PC-3 (cell line): ENCODE measurements at regions not wholly inside any gene's neighbourhood (a gene's known extent, or its start where the extent isn't known, plus 50 kb on each side); places are given as distances from the start of the nearest gene placed in this dataset.

Experiments used
- ATAC-seq: fragments of 200-7000 bp; cut with Tn5 transposase; 2 replicates; pipeline ENCODE4 v1.9.1; 2020; ENCODE audit warnings: mild to moderate bottlenecking, moderate library complexity
- BruUV-seq: library from RNA; stranded (reverse); fragments of 400-500 nt; replicated peaks from 2 replicates; lab custom pipeline; 2021; lab: Mats Ljungman, UMichigan
- CTCF ChIA-PET: fragments of 300-600 bp; sonication (Branson Sonifier 250); formaldehyde crosslinking; loops from one replicate; lab custom pipeline; 2022; ENCODE audit warnings: antibody characterized with exemption; lab: Charles Lee
- POLR2A ChIA-PET: fragments of 300-600 bp; sonication (Branson Sonifier 250); formaldehyde crosslinking; loops from one replicate; lab custom pipeline; 2022; ENCODE audit warnings: antibody characterized with exemption; ENCODE audit not compliant: unreplicated experiment; lab: Charles Lee
- DNase-seq: peaks from one replicate; pipeline ENCODE4 v3.0.0-alpha.2; 2015
- H2AFZ ChIP-seq: fragments of 300-600 bp; sonication (generic); 2 replicates; pipeline ENCODE4 v1.6.0; 2016; ENCODE audit warnings: antibody characterized with exemption, low read length
- H3F3A ChIP-seq: fragments of 300-600 bp; sonication (generic); one replicate; pipeline ENCODE4 v1.6.0; 2017; ENCODE audit warnings: antibody characterized with exemption, low read length, control low read depth, mild to moderate bottlenecking; ENCODE audit not compliant: unreplicated experiment
- H3K27ac ChIP-seq: fragments of 300-600 bp; sonication (generic); 2 replicates; pipeline ENCODE4 v1.5.1; 2016; ENCODE audit warnings: mild to moderate bottlenecking, low read length
- H3K27me3 ChIP-seq: fragments of 300-600 bp; sonication (generic); 2 replicates; pipeline ENCODE4 v1.6.1; 2016; ENCODE audit warnings: low read length, mixed read lengths
- H3K36me3 ChIP-seq: fragments of 300-600 bp; sonication (generic); 2 replicates; pipeline ENCODE4 v1.6.1; 2016; ENCODE audit warnings: low read depth, mixed run types, low read length, mixed read lengths
- H3K4me1 ChIP-seq: fragments of 300-600 bp; sonication (generic); 2 replicates; pipeline ENCODE4 v1.5.1; 2016; ENCODE audit warnings: low read length; ENCODE audit not compliant: insufficient read depth
- H3K4me2 ChIP-seq: fragments of 300-600 bp; sonication (generic); 2 replicates; pipeline ENCODE4 v1.6.0; 2016; ENCODE audit warnings: low read length
- H3K4me3 ChIP-seq: fragments of 300-600 bp; sonication (generic); 2 replicates; pipeline ENCODE4 v1.5.1; 2016; ENCODE audit warnings: mild to moderate bottlenecking, low read length, mixed read lengths
- H3K79me2 ChIP-seq: fragments of 300-600 bp; sonication (generic); 2 replicates; pipeline ENCODE4 v1.6.1; 2017; ENCODE audit warnings: low read length, mixed read lengths
- H3K9ac ChIP-seq: fragments of 300-600 bp; sonication (generic); 2 replicates; pipeline ENCODE4 v1.6.0; 2016; ENCODE audit warnings: mild to moderate bottlenecking, low read length
- H3K9me2 ChIP-seq: fragments of 300-600 bp; sonication (generic); replicated peaks from 2 replicates; pipeline ENCODE4 v1.6.1; 2016; ENCODE audit warnings: mixed run types, low read length, mixed read lengths
- H3K9me3 ChIP-seq: fragments of 300-600 bp; sonication (generic); 2 replicates; pipeline ENCODE4 v1.6.1; 2016; ENCODE audit warnings: low read length, mixed read lengths
- H4K20me1 ChIP-seq: fragments of 300-600 bp; sonication (generic); 2 replicates; pipeline ENCODE4 v1.6.1; 2016; ENCODE audit warnings: low read length, mixed read lengths
- CTCF ChIP-seq: fragments of 300-600 bp; sonication (generic); conservative IDR thresholded peaks from 2 replicates; pipeline ENCODE4 v1.5.1; 2017; ENCODE audit warnings: antibody characterized with exemption, low read depth, mild to moderate bottlenecking, low read length
- EZH2 ChIP-seq: fragments of 300-600 bp; sonication (generic); IDR thresholded peaks from one replicate; pipeline ENCODE4 v1.6.1; 2017; ENCODE audit warnings: antibody characterized with exemption, mild to moderate bottlenecking, low read length; ENCODE audit not compliant: unreplicated experiment
- EZH2phosphoT487 ChIP-seq: fragments of 300-600 bp; sonication (generic); IDR thresholded peaks from 2 replicates; pipeline ENCODE4 v1.6.1; 2018; ENCODE audit warnings: mild to moderate bottlenecking, antibody characterized with exemption, low read length, borderline replicate concordance
- intact Hi-C: fragments of 100-400 bp; cut with micrococcal nuclease; formaldehyde crosslinking; loops from 2 replicates; pipeline ENCODE4 v1.9.0; 2023

DNA sequence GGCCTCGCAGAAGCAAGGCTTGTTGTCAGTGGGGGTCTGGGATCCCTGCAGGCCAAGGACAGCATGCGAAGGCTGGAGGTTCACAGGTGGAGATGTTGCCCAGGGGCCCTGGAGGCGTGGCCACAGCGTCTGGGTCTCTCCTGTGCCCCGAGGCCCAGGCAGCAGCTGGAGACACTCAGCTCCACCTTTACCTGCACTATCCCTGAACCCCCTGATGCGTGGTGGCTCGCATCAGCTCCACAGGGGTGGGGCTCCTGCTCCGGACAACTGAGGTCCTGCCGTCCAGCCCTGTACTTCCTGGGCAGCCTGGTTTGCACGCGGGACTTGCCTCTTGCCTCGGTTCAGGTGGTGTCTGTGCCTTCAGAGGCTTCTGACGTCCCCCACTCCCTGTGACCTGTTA, 54.6 kb upstream of the ZNF32 start:
- no peaks in the 10 kb centered on the region for H3K9me2 ChIP-seq
- no peaks in the 10 kb centered on the region for H3K79me2 ChIP-seq
- no peaks in the 10 kb centered on the region for H3K4me1 ChIP-seq
- intact Hi-C loops, result no loop called here
- ChIA-PET POLR2A (no interaction called here), CTCF (no interaction called here)
- no peaks in the 10 kb centered on the region for H3F3A ChIP-seq
- H3K4me3 ChIP-seq, result no peak overlapping the region
- no peak overlapping the region for H3K9ac ChIP-seq
- TF ChIP-seq EZH2phosphoT487 (no peak), EZH2 (no peak), CTCF (no peak)
- no peaks in the 10 kb centered on the region for H3K9me3 ChIP-seq
- no peaks in the 10 kb centered on the region for H3K36me3 ChIP-seq
- DNase-seq, result no peak
- H2AFZ ChIP-seq, result no peak overlapping the region
- ATAC-seq, result no peak
- H3K27ac ChIP-seq, result no peak overlapping the region
- peaks cover 44% of the 10 kb centered on the region for H3K27me3 ChIP-seq
- H4K20me1 ChIP-seq, result no peaks in the 10 kb centered on the region
- BruUV-seq, result no TSS peak
- H3K4me2 ChIP-seq, result no peak overlapping the region

GRCh38 chr10:43702936-43703281, 54.2 kb upstream of the ZNF32 start:
- H3K9me3 ChIP-seq, result no peaks in the 10 kb centered on the region
- CTCF ChIA-PET, result no interaction called here
- H3K4me1 ChIP-seq, result no peaks in the 10 kb centered on the region
- intact Hi-C loops, result no loop called here
- TF ChIP-seq EZH2 (no peak), CTCF (no peak), EZH2phosphoT487 (no peak)
- no peaks in the 10 kb centered on the region for H3K36me3 ChIP-seq
- H3K4me2 ChIP-seq, result no peak overlapping the region
- H3K27me3 ChIP-seq, result peaks cover 45% of the 10 kb centered on the region
- H3K9ac ChIP-seq, result no peak overlapping the region
- POLR2A ChIA-PET, result no interaction called here
- ATAC-seq, result no peak
- no peak overlapping the region for H3K27ac ChIP-seq
- no TSS peak for BruUV-seq
- H3K4me3 ChIP-seq, result no peak overlapping the region
- no peaks in the 10 kb centered on the region for H3K9me2 ChIP-seq
- no peak for DNase-seq
- no peaks in the 10 kb centered on the region for H4K20me1 ChIP-seq
- H3F3A ChIP-seq, result no peaks in the 10 kb centered on the region
- no peaks in the 10 kb centered on the region for H3K79me2 ChIP-seq
- H2AFZ ChIP-seq, result no peak overlapping the region

- Histone ChIP-seq H3K9ac (no peak overlapping the region), H2AFZ (no peak overlapping the region), H3K4me2 (no peak overlapping the region), H3K27ac (no peak overlapping the region), H3K79me2 (no peaks in the 10 kb centered on the region), H3K4me1 (no peaks in the 10 kb centered on the region), H3K4me3 (no peak overlapping the region), H4K20me1 (no peaks in the 10 kb centered on the region), H3K9me3 (no peaks in the 10 kb centered on the region), H3K27me3 (peaks cover 47% of the 10 kb centered on the region), H3F3A (no peaks in the 10 kb centered on the region), H3K9me2 (no peaks in the 10 kb centered on the region), H3K36me3 (no peaks in the 10 kb centered on the region)
- TF ChIP-seq EZH2, result no peak
- no peak for TF ChIP-seq CTCF
- TF ChIP-seq EZH2phosphoT487, result no peak
- intact Hi-C loops, result no loop called here
- ChIA-PET CTCF (no interaction called here), POLR2A (no interaction called here)
- no peak for ATAC-seq
- DNase-seq, result no peak
- BruUV-seq, result no TSS peak
Observed at GRCh38 chr10:43702213-43702935, 53.7 kb upstream of the ZNF32 start.
